ENCODE measurements at regions not wholly inside any gene's neighbourhood (a gene's known extent, or its start where the extent isn't known, plus 50 kb on each side); places are given as distances from the start of the nearest gene placed in this dataset.
A peak's percentile ranks its signal among the peaks of the same experiment; 100 is the strongest.

DNA sequence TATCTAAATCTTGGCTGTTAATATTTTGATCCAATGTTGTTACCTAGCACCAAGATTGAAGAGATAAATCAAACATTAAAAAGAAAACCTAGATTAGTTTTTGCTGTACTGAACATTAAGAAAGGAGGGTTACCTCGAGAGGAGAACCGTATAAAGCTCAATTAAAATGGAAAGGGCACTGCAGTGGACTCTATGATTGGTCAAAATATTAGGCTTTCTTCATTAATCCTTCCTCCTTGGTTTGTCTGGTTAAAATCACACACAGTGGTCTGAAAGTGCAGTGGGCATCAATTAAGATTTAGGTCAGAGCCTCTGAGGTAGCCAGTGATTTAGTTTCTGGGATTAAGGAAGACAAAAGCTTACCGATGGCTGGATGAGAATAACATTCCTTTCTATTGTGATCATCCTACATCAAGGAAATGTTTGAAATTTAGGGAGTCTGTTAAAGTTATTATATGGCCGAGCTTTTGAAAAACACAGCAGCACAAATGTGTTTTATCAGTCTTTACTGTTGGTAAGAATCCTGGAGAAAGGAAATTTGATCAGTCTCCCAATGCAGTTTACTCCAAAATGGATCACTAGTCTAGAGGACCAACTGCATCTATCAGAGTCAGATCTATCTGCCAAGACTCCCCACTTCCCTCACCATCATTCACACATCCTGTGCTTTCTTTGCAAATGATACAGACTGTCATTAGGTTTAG, 134.6 kb upstream of the NEDD9 start:
- WGBS (ENCODE audit: insufficient coverage, low coverage, low lambda C conversion rate, missing lambda C conversion rate): 45% methylated on average over 4 of the region's 4 CpGs
- ATAC-seq (peak in 2 of 4 donors; percentile 14 to 19), DNase-seq (no peak)
- Histone ChIP-seq H3K4me3 (no peak overlapping the region), H3K9me3 (no peaks in the 10 kb centered on the region), H3K27ac (peak overlapping the region; percentile 48 to 91 (median 87)), H3K36me3 (no peaks in the 10 kb centered on the region), H3K4me1 (peaks cover 0 to 44% (median 21%) of the 10 kb centered on the region in 4 donors), H3K27me3 (no peaks in the 10 kb centered on the region)
- intact Hi-C loops (cut with DNase I): no loop called here
- no peak for TF ChIP-seq CTCF (IDR thresholded peaks at IDR 0.05)
- TF ChIP-seq POLR2A (IDR thresholded peaks at IDR 0.05): no peak

GRCh38 chr6:11366183-11366933, 133.9 kb upstream of the NEDD9 start:
- Histone ChIP-seq H3K4me1 (peaks cover 0 to 44% (median 21%) of the 10 kb centered on the region in 4 donors), H3K9me3 (no peaks in the 10 kb centered on the region), H3K27me3 (no peaks in the 10 kb centered on the region), H3K27ac (peak overlapping the region; percentile 48 to 91 (median 87)), H3K4me3 (no peak overlapping the region), H3K36me3 (no peaks in the 10 kb centered on the region)
- ATAC-seq: peak in 3 of 4 donors; percentile 30 to 34 (median 31)
- 35% methylated on average over 7 of the region's 7 CpGs for WGBS (ENCODE audit: insufficient coverage, low coverage, low lambda C conversion rate, missing lambda C conversion rate)
- TF ChIP-seq POLR2A (IDR thresholded peaks at IDR 0.05) (peak; percentile 77), CTCF (IDR thresholded peaks at IDR 0.05) (no peak)
- no peak for DNase-seq
- intact Hi-C loops (cut with DNase I): no loop called here

GRCh38 chr6:11364971-11365397, 132.5 kb upstream of the NEDD9 start:
- intact Hi-C loops (cut with DNase I): no loop called here
- peak overlapping the region; percentile 31 to 91 (median 87) for H3K27ac ChIP-seq

More at GRCh38 chr6:11364971-11365397, 132.5 kb upstream of the NEDD9 start:
- no peaks in the 10 kb centered on the region for H3K36me3 ChIP-seq
- TF ChIP-seq POLR2A (IDR thresholded peaks at IDR 0.05) (peak; percentile 61), CTCF (IDR thresholded peaks at IDR 0.05) (no peak)
- DNase-seq (peak in 1 of 3 donors; percentile 67), ATAC-seq (peak; percentile 42 to 82 (median 70))
- H3K4me3 ChIP-seq: peak overlapping the region in 1 of 3 donors; percentile 23
- no peaks in the 10 kb centered on the region for H3K9me3 ChIP-seq
- H3K4me1 ChIP-seq: peaks cover 0 to 44% (median 21%) of the 10 kb centered on the region in 4 donors
- 12% methylated on average over 4 of the region's 5 CpGs for WGBS (ENCODE audit: insufficient coverage, low coverage, low lambda C conversion rate, missing lambda C conversion rate)
- H3K27me3 ChIP-seq: no peaks in the 10 kb centered on the region
